CD4-positive, alpha-beta T cell (primary cell): ENCODE measurements at regions not wholly inside any gene's neighbourhood (a gene's known extent, or its start where the extent isn't known, plus 50 kb on each side); places are given as distances from the start of the nearest gene placed in this dataset.
"Not testable (repeated sequence)": the region's sequence is repeated elsewhere in the genome, so short reads cannot be mapped to it uniquely, and the experiment has no call there.

Experiments
- ATAC-seq: fragments of 200-7000 bp; cut with Tn5 transposase; one replicate; pipeline ENCODE4 v1.10.0; 2022; ENCODE audit warnings: mild to moderate bottlenecking; ENCODE audit not compliant: poor library complexity
- CTCF ChIA-PET: fragments of 350-600 bp; sonication (Branson Sonifier 250); formaldehyde crosslinking; loops from one replicate; lab custom pipeline; 2021; ENCODE audit warnings: antibody characterized with exemption, inconsistent platforms; lab: Charles Lee
- POLR2A ChIA-PET: fragments of 350-600 bp; sonication (Branson Sonifier 250); formaldehyde crosslinking; loops from one replicate; lab custom pipeline; 2021; ENCODE audit warnings: antibody characterized with exemption, inconsistent platforms; lab: Charles Lee
- DNase-seq, 14 experiments: peaks; one replicate each; pipeline ENCODE4 v3.0.0-alpha.2; 2013 to 2020; ENCODE audit warnings: mixed read lengths in 2 of 14
- H3K27ac ChIP-seq, 2 donors: one replicate each; pipeline versions ENCODE4 v1.5.1 to v1.7.0; 2013; ENCODE audit warnings: low read length in 2 of 2, low read depth in 1 of 2, mild to moderate bottlenecking in 1 of 2
- H3K27me3 ChIP-seq, 2 experiments: 1 replicate in 1 of 2; 2 replicates in 1 of 2; pipeline versions ENCODE4 v1.6.1 to v1.7.0; 2013; ENCODE audit warnings: low read length in 2 of 2, control low read depth in 1 of 2, mild to moderate bottlenecking in 1 of 2, moderate library complexity in 1 of 2; ENCODE audit not compliant: insufficient read depth in 2 of 2, control insufficient read depth in 1 of 2
- H3K36me3 ChIP-seq: one replicate; pipeline ENCODE4 v1.6.1; 2013; ENCODE audit warnings: low read length, control low read depth; ENCODE audit not compliant: insufficient read depth
- H3K4me1 ChIP-seq: one replicate; pipeline ENCODE4 v1.6.1; 2013; ENCODE audit warnings: low read length, control low read depth; ENCODE audit not compliant: insufficient read depth
- H3K4me3 ChIP-seq: one replicate; pipeline ENCODE4 v1.5.1; 2013; ENCODE audit warnings: mild to moderate bottlenecking, low read length, moderate library complexity
- H3K9me3 ChIP-seq, 2 experiments: 1 replicate in 1 of 2; 2 replicates in 1 of 2; pipeline versions ENCODE4 v1.6.1 to v1.7.0; 2013; ENCODE audit warnings: low read length in 2 of 2, mild to moderate bottlenecking in 2 of 2, control low read depth in 1 of 2, moderate library complexity in 1 of 2; ENCODE audit not compliant: control insufficient read depth in 1 of 2, insufficient read depth in 1 of 2
- H3K27ac Mint-ChIP-seq: one replicate; pipeline ENCODE4 v1.8.0; 2020; ENCODE audit warnings: mixed read lengths
- H3K27me3 Mint-ChIP-seq: one replicate; pipeline ENCODE4 v1.8.0; 2021; ENCODE audit warnings: mixed read lengths
- H3K36me3 Mint-ChIP-seq: one replicate; pipeline ENCODE4 v1.8.0; 2021; ENCODE audit warnings: low read depth, mixed read lengths
- H3K4me1 Mint-ChIP-seq: one replicate; pipeline ENCODE4 v1.8.0; 2021; ENCODE audit warnings: low read depth, mixed read lengths
- H3K4me3 Mint-ChIP-seq: one replicate; pipeline ENCODE4 v1.8.0; 2020; ENCODE audit warnings: mild to moderate bottlenecking, mixed read lengths
- H3K9me3 Mint-ChIP-seq: one replicate; pipeline ENCODE4 v1.8.0; 2020; ENCODE audit warnings: mixed read lengths
- CTCF ChIP-seq: fragments of 200-600 bp; IDR thresholded peaks from one replicate; pipeline ENCODE4 v1.8.0; 2022; ENCODE audit warnings: antibody characterized with exemption, mild to moderate bottlenecking
- intact Hi-C, 2 experiments: fragments of 100-400 bp; cut with DNase I in 1 of 2; cut with micrococcal nuclease in 1 of 2; formaldehyde crosslinking; loops; one replicate each; pipeline versions ENCODE4 v1.15.1 to v1.9.0; 2023 to 2025; cut with DNase I, micrococcal nuclease

- POLR2A ChIA-PET: no interaction called here
- no peak overlapping the region for H3K27ac ChIP-seq
- Mint-ChIP-seq H3K4me1 (no peaks in the 10 kb centered on the region), H3K27ac (no peak overlapping the region), H3K27me3 (peaks cover 2% of the 10 kb centered on the region), H3K9me3 (peaks cover 3% of the 10 kb centered on the region), H3K36me3 (no peaks in the 10 kb centered on the region), H3K4me3 (no peak overlapping the region)
- ATAC-seq: no peak
- H3K36me3 ChIP-seq: no peaks in the 10 kb centered on the region
- DNase-seq: no peak
- no peaks in the 10 kb centered on the region for H3K27me3 ChIP-seq
- no peaks in the 10 kb centered on the region for H3K9me3 ChIP-seq
- no peak overlapping the region for H3K4me3 ChIP-seq
- intact Hi-C loops: no loop called here
- no peaks in the 10 kb centered on the region for H3K4me1 ChIP-seq
- CTCF ChIA-PET: no interaction called here
- no peak for TF ChIP-seq CTCF
Observed at GRCh38 chr9:111271481-111272080, 58.4 kb downstream of the OR2K2 start.

GRCh38 chr9:111271047-111271446 lies 59.0 kb downstream of the OR2K2 start:
- H3K4me3 ChIP-seq: no peak overlapping the region
- no peak for ATAC-seq
- POLR2A ChIA-PET: no interaction called here

GRCh38 chr9:111266024-111266423 lies 64.0 kb downstream of the OR2K2 start:
- H3K4me3 Mint-ChIP-seq, H3K36me3 Mint-ChIP-seq, H3K9me3 Mint-ChIP-seq, H3K4me1 ChIP-seq, H3K4me1 Mint-ChIP-seq, ATAC-seq, POLR2A ChIA-PET, H3K9me3 ChIP-seq, H3K27me3 ChIP-seq, H3K4me3 ChIP-seq, intact Hi-C loops, H3K36me3 ChIP-seq, DNase-seq, H3K27me3 Mint-ChIP-seq, H3K27ac Mint-ChIP-seq, CTCF ChIA-PET, H3K27ac ChIP-seq: not testable (repeated sequence)

More at GRCh38 chr9:111271047-111271446, 59.0 kb downstream of the OR2K2 start:
- no peaks in the 10 kb centered on the region for H3K4me1 Mint-ChIP-seq
- no peaks in the 10 kb centered on the region for H3K27me3 Mint-ChIP-seq
- H3K9me3 Mint-ChIP-seq: peaks cover 3% of the 10 kb centered on the region
- Histone ChIP-seq H3K27me3 (no peaks in the 10 kb centered on the region), H3K4me1 (no peaks in the 10 kb centered on the region), H3K9me3 (peaks cover 0 to 2% of the 10 kb centered on the region in 2 experiments), H3K27ac (no peak overlapping the region), H3K36me3 (no peaks in the 10 kb centered on the region)
- intact Hi-C loops: no loop called here
- DNase-seq: no peak
- H3K27ac Mint-ChIP-seq: no peak overlapping the region
- CTCF ChIA-PET: no interaction called here
- no peaks in the 10 kb centered on the region for H3K36me3 Mint-ChIP-seq
- no peak overlapping the region for H3K4me3 Mint-ChIP-seq
- no peak for TF ChIP-seq CTCF

- DNase-seq (no peak), ATAC-seq (no peak)
- intact Hi-C loops: no loop called here
- CTCF ChIA-PET: no interaction called here
- POLR2A ChIA-PET: no interaction called here
- no peak overlapping the region for H3K27ac ChIP-seq
- TF ChIP-seq CTCF: no peak
- Mint-ChIP-seq H3K27me3 (peaks cover 6% of the 10 kb centered on the region), H3K4me3 (no peak overlapping the region), H3K9me3 (peaks cover 3% of the 10 kb centered on the region), H3K4me1 (no peaks in the 10 kb centered on the region), H3K36me3 (no peaks in the 10 kb centered on the region), H3K27ac (no peak overlapping the region)
- peaks cover 0 to 9% of the 10 kb centered on the region in 2 experiments for H3K9me3 ChIP-seq
- H3K27me3 ChIP-seq: no peaks in the 10 kb centered on the region
- H3K4me3 ChIP-seq: no peak overlapping the region
- H3K36me3 ChIP-seq: no peaks in the 10 kb centered on the region
- H3K4me1 ChIP-seq: no peaks in the 10 kb centered on the region
Observed at GRCh38 chr9:111263116-111263515, 66.9 kb downstream of the OR2K2 start.
